ENCODE measurements at regions not wholly inside any gene's neighbourhood (a gene's known extent, or its start where the extent isn't known, plus 50 kb on each side); places are given as distances from the start of the nearest gene placed in this dataset.

- TF ChIP-seq CTCF (IDR thresholded peaks at IDR 0.05), result no peak
- TF ChIP-seq POLR2AphosphoS5 (IDR thresholded peaks at IDR 0.05), result no peak
- TF ChIP-seq POLR2A (IDR thresholded peaks at IDR 0.05; ENCODE audit: low read depth), result no peak
- no peak for TF ChIP-seq EP300 (IDR thresholded peaks at IDR 0.05)
Measured at GRCh38 chr1:182217071-182217470, 155.6 kb upstream of the ZNF648 start.

All from esophagus muscularis mucosa (tissue), 4 donors.